MM.1S (cell line): ENCODE measurements at regions not wholly inside any gene's neighbourhood (a gene's known extent, or its start where the extent isn't known, plus 50 kb on each side); places are given as distances from the start of the nearest gene placed in this dataset.

ENCODE experiments used
- EZH2 ChIP-seq: fragments of 300-600 bp; sonication (generic); optimal IDR thresholded peaks from 2 replicates; pipeline ENCODE3; 2017; ENCODE audit warnings: low read depth, mild to moderate bottlenecking, antibody characterized with exemption, low read length, mixed read lengths
- EZH2phosphoT487 ChIP-seq: fragments of 300-600 bp; sonication (generic); IDR thresholded peaks from 2 replicates; pipeline ENCODE4 v1.6.1; 2018; ENCODE audit warnings: antibody characterized with exemption, low read length
- TF ChIP-seq, protein P1 (sequence below): fragments of 300-600 bp; sonication (generic); IDR thresholded peaks from 2 replicates; pipeline ENCODE4 v1.5.1; 2016; ENCODE audit warnings: antibody characterized with exemption, low read length, mixed read lengths

DNA sequence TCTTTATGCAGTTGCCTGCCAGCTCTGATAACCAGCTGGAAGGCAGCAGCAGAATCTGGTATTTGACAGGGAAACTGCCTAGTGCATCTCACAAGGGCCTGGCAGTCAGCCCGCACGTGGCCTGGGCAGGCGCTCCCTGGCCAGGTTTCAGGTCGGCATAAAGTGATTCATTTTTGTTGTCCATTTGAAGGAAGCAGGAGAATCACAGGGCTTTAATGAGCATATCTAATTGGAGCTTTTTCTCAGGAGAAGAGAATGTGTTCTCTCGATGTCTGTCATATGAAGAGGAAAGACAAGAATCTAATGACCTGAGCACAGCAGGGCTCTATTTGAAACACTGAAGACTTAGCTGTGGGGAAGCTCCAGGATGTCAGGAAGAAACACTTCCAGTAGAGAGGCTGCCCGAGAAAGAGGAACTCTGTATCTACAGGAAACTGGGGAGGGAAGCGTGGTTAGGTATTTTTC is 98.8 kb upstream of the MB21D2 start:
- TF ChIP-seq, protein P1, sequence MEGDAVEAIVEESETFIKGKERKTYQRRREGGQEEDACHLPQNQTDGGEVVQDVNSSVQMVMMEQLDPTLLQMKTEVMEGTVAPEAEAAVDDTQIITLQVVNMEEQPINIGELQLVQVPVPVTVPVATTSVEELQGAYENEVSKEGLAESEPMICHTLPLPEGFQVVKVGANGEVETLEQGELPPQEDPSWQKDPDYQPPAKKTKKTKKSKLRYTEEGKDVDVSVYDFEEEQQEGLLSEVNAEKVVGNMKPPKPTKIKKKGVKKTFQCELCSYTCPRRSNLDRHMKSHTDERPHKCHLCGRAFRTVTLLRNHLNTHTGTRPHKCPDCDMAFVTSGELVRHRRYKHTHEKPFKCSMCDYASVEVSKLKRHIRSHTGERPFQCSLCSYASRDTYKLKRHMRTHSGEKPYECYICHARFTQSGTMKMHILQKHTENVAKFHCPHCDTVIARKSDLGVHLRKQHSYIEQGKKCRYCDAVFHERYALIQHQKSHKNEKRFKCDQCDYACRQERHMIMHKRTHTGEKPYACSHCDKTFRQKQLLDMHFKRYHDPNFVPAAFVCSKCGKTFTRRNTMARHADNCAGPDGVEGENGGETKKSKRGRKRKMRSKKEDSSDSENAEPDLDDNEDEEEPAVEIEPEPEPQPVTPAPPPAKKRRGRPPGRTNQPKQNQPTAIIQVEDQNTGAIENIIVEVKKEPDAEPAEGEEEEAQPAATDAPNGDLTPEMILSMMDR, result no peak
- TF ChIP-seq EZH2, result no peak
- TF ChIP-seq EZH2phosphoT487, result no peak
